Smooth muscle cell (in vitro differentiated cells): ENCODE measurements at regions not wholly inside any gene's neighbourhood (a gene's known extent, or its start where the extent isn't known, plus 50 kb on each side); places are given as distances from the start of the nearest gene placed in this dataset. TPM values are rescaled to one million over a fixed set of nuclear protein-coding genes. Genes with fewer than 3 reads are reported as not detected.

Experiments
- DNase-seq: peaks from one replicate; lab custom pipeline; 2025; ENCODE audit not compliant: unreplicated experiment; lab: John Stamatoyannopoulos, UW
- H2AFZ ChIP-seq: fragments of 200-600 bp; sonication (generic); 2 replicates; pipeline ENCODE4 v1.6.0; 2016; ENCODE audit warnings: antibody characterized with exemption, low read depth, mild to moderate bottlenecking
- H3F3A ChIP-seq: fragments of 200-600 bp; sonication (generic); 2 replicates; pipeline ENCODE4 v1.6.0; 2017; ENCODE audit warnings: antibody characterized with exemption, low read depth
- H3K27ac ChIP-seq: fragments of 200-600 bp; sonication (generic); 2 replicates; pipeline ENCODE4 v1.5.1; 2016; ENCODE audit warnings: low read depth, mild to moderate bottlenecking
- H3K27me3 ChIP-seq: fragments of 200-600 bp; sonication (generic); 2 replicates; pipeline ENCODE4 v1.6.1; 2016; ENCODE audit warnings: low read depth, mild to moderate bottlenecking
- H3K36me3 ChIP-seq: fragments of 200-600 bp; sonication (generic); 2 replicates; pipeline ENCODE4 v1.5.1; 2016; ENCODE audit warnings: low read depth
- H3K4me1 ChIP-seq: fragments of 200-600 bp; sonication (generic); 2 replicates; pipeline ENCODE4 v1.5.1; 2016; ENCODE audit warnings: low read depth
- H3K4me2 ChIP-seq: fragments of 200-600 bp; sonication (generic); 2 replicates; pipeline ENCODE4 v1.6.0; 2016; ENCODE audit warnings: mild to moderate bottlenecking
- H3K4me3 ChIP-seq: fragments of 200-600 bp; sonication (generic); 2 replicates; pipeline ENCODE4 v1.5.1; 2016; ENCODE audit warnings: mild to moderate bottlenecking
- H3K79me2 ChIP-seq: fragments of 200-600 bp; sonication (generic); 2 replicates; pipeline ENCODE4 v1.6.0; 2016; ENCODE audit warnings: low read depth, mild to moderate bottlenecking
- H3K9ac ChIP-seq: fragments of 200-600 bp; sonication (generic); 2 replicates; pipeline ENCODE4 v1.6.0; 2016; ENCODE audit warnings: low read depth
- H3K9me3 ChIP-seq: fragments of 200-600 bp; sonication (generic); replicated peaks from 2 replicates; pipeline ENCODE4 v1.5.1; 2016; ENCODE audit warnings: low read depth
- H4K20me1 ChIP-seq: fragments of 200-600 bp; sonication (generic); 2 replicates; pipeline ENCODE4 v1.6.0; 2016; ENCODE audit warnings: low read depth
- WGBS: methylation state at CpG from one replicate; pipeline ENCODE4 v1.1.7; 2016; ENCODE audit warnings: low lambda C conversion rate; 5-methylcytosine and 5-hydroxymethylcytosine counted together
- microRNA counts: library from miRNA; unstranded; fragments of <30 nt; microRNA quantifications from one replicate; lab custom pipeline; 2016
- microRNA-seq: library from miRNA; unstranded; fragments of <30 nt; microRNA quantifications from one replicate; pipeline ENCODE4, GENCODE V29; 2016; ENCODE audit warnings: borderline number of aligned reads
- small RNA-seq: library from RNA; depleted of rRNA; stranded (forward); fragments of <200 nt; gene quantifications from one replicate; pipeline ENCODE3, GENCODE V24; 2014
- TF ChIP-seq, protein P1 (sequence below): fragments of 200-600 bp; sonication (generic); IDR thresholded peaks from 2 replicates; pipeline ENCODE4 v1.5.1; 2017; ENCODE audit warnings: borderline replicate concordance, mild to moderate bottlenecking, antibody characterized with exemption; ENCODE audit not compliant: insufficient read depth, poor library complexity, severe bottlenecking

DNA sequence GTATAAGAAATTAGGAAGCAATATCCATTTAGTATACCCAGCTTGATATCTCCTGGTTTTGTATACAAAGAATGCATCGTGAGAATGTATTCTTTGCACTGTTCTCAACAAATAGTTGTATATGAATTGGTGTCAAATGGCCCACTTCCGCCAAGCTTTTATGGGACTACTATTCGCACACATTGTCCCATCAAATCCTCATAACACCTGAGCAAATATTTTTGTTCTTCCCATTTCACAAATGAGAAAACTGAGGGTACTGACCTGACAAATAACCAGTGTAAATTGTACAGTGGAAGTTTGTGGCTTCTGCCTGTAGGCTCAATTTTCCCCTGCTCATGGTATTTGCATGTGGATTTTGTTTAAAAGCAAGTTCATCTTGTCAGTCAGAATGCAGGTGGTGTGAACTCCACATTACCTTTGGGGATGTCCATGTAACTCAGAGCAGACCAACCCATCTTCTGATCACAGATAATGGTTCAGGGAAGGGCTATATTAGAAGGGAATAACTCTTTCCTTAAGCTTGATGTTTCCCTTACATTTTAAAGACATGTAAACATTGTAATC lies 51.5 kb upstream of the FAM241A start:
- Histone ChIP-seq H4K20me1 (no peaks in the 10 kb centered on the region), H3F3A (no peaks in the 10 kb centered on the region), H3K4me3 (no peak overlapping the region), H2AFZ (no peak overlapping the region), H3K4me2 (no peak overlapping the region), H3K9ac (no peak overlapping the region), H3K9me3 (no peaks in the 10 kb centered on the region), H3K79me2 (no peaks in the 10 kb centered on the region), H3K4me1 (no peaks in the 10 kb centered on the region), H3K36me3 (no peaks in the 10 kb centered on the region), H3K27ac (no peak overlapping the region), H3K27me3 (peaks cover 11% of the 10 kb centered on the region)
- DNase-seq: no peak
- WGBS: 96% methylated on average over 3 of the region's 3 CpGs
- TF ChIP-seq, protein P1, sequence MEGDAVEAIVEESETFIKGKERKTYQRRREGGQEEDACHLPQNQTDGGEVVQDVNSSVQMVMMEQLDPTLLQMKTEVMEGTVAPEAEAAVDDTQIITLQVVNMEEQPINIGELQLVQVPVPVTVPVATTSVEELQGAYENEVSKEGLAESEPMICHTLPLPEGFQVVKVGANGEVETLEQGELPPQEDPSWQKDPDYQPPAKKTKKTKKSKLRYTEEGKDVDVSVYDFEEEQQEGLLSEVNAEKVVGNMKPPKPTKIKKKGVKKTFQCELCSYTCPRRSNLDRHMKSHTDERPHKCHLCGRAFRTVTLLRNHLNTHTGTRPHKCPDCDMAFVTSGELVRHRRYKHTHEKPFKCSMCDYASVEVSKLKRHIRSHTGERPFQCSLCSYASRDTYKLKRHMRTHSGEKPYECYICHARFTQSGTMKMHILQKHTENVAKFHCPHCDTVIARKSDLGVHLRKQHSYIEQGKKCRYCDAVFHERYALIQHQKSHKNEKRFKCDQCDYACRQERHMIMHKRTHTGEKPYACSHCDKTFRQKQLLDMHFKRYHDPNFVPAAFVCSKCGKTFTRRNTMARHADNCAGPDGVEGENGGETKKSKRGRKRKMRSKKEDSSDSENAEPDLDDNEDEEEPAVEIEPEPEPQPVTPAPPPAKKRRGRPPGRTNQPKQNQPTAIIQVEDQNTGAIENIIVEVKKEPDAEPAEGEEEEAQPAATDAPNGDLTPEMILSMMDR: no peak

DNA sequence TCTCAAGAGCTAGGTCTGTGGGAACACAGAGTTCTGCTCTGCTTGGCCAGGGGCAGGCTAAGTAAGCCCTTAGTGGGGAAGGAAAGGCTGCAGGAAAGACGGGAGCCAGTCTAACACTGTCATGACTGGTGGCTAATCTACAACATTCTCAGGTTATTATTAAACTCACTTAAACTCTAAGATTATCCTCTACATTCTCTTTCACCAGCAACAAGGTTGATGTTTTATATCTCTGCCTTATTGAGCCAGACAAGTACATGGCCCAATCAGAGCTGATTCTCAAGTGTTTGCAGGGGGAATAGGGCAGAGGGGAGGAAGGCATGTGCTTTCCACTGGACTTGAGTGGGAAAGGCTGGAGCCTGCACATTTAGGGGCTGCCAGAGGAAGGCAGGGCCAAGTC lies 50.9 kb upstream of the FAM241A start:
- Histone ChIP-seq H3K79me2 (no peaks in the 10 kb centered on the region), H3F3A (no peaks in the 10 kb centered on the region), H3K9ac (no peak overlapping the region), H3K4me3 (no peak overlapping the region), H3K36me3 (no peaks in the 10 kb centered on the region), H3K4me1 (peaks cover under 1% of the 10 kb centered on the region), H3K9me3 (no peaks in the 10 kb centered on the region), H2AFZ (no peak overlapping the region), H4K20me1 (no peaks in the 10 kb centered on the region), H3K27ac (no peak overlapping the region), H3K27me3 (peaks cover 11% of the 10 kb centered on the region), H3K4me2 (no peak overlapping the region)
- TF ChIP-seq, protein P1: no peak
- WGBS: 90% methylated on average over 1 of the region's 1 CpG
- DNase-seq: no peak

MicroRNA genes in the stretch of these regions (microRNA counts, 767-probe panel; counts per million panel counts)
- 183 counts per million for microRNA hsa-miR-297 (lab: Ali Mortazavi, UCI)

Small RNA genes lying in the stretch of these regions (microRNA-seq; reads per million reads assigned to microRNA genes)
- not detected for gene MIR297

Small RNA genes lying in the stretch of these regions (small RNA-seq; reads per million reads assigned to genes)
- gene MIR297 (not detected), gene RNU6-289P (not detected)
